GM21717 (cell line): ENCODE measurements at regions not wholly inside any gene's neighbourhood (a gene's known extent, or its start where the extent isn't known, plus 50 kb on each side); places are given as distances from the start of the nearest gene placed in this dataset.

Source experiments
- ATAC-seq: cut with Tn5 transposase; IDR thresholded peaks from one replicate; pipeline ENCODE4 v1.9.1; 2021; ENCODE audit warnings: mild to moderate bottlenecking, moderate library complexity; ENCODE audit not compliant: unreplicated experiment

- ATAC-seq, result no peak
These were observed 55.1 kb downstream of the PJA1 start for GRCh38 chrX:69110116-69110530.

- ATAC-seq, result no peak
These were observed 55.5 kb downstream of the PJA1 start for GRCh38 chrX:69109706-69110105.

GRCh38 chrX:69109036-69109663, 56.1 kb downstream of the PJA1 start:
- ATAC-seq, result no peak

GRCh38 chrX:69107747-69108401, 57.4 kb downstream of the PJA1 start:
- no peak for ATAC-seq

GRCh38 chrX:69107231-69107739, 58.0 kb downstream of the PJA1 start:
- ATAC-seq, result no peak

- no peak for ATAC-seq
These were observed 60.4 kb downstream of the PJA1 start for GRCh38 chrX:69104756-69105434.

- no peak for ATAC-seq
These were observed 61.7 kb downstream of the PJA1 start for GRCh38 chrX:69103539-69103938.

- ATAC-seq, result no peak
These were observed 62.5 kb downstream of the PJA1 start for GRCh38 chrX:69102612-69103194.

GRCh38 chrX:69101683-69102251, 63.5 kb downstream of the PJA1 start:
- no peak for ATAC-seq

- ATAC-seq, result no peak
These were observed 64.8 kb downstream of the PJA1 start for GRCh38 chrX:69100478-69100877.

GRCh38 chrX:69097451-69098236, 67.6 kb downstream of the PJA1 start:
- no peak for ATAC-seq

- ATAC-seq, result no peak
These were observed 68.3 kb downstream of the PJA1 start for GRCh38 chrX:69096963-69097362.

- ATAC-seq, result no peak
These were observed 70.1 kb downstream of the PJA1 start for GRCh38 chrX:69094977-69095669.

- ATAC-seq, result no peak
These were observed 71.0 kb downstream of the PJA1 start for GRCh38 chrX:69093960-69094871.

- ATAC-seq, result no peak
These were observed 75.2 kb downstream of the PJA1 start for GRCh38 chrX:69090022-69090421.

- ATAC-seq, result no peak
These were observed 76.0 kb downstream of the PJA1 start for GRCh38 chrX:69089203-69089602.

- ATAC-seq, result no peak
These were observed 76.9 kb downstream of the PJA1 start for GRCh38 chrX:69088171-69088938.

- no peak for ATAC-seq
These were observed 79.4 kb downstream of the PJA1 start for GRCh38 chrX:69085826-69086225.
